DOHH2 (cell line): ENCODE measurements at regions not wholly inside any gene's neighbourhood (a gene's known extent, or its start where the extent isn't known, plus 50 kb on each side); places are given as distances from the start of the nearest gene placed in this dataset.

ENCODE experiments used
- H3F3A ChIP-seq: fragments of 200-600 bp; sonication (generic), shearing (Covaris generic); 2 replicates; pipeline ENCODE4 v1.6.0; 2016; ENCODE audit warnings: antibody characterized with exemption, mild to moderate bottlenecking; ENCODE audit not compliant: control insufficient read depth, insufficient read depth
- H3K27ac ChIP-seq: fragments of 200-600 bp; sonication (generic); 2 replicates; pipeline ENCODE4 v1.5.1; 2014; ENCODE audit warnings: low read depth, mild to moderate bottlenecking, low read length, moderate library complexity
- H3K27me3 ChIP-seq: fragments of 200-600 bp; sonication (generic); 2 replicates; pipeline ENCODE4 v1.6.1; 2014; ENCODE audit warnings: mild to moderate bottlenecking, low read length, mixed read lengths; ENCODE audit not compliant: control insufficient read depth
- H3K36me3 ChIP-seq: fragments of 200-600 bp; sonication (generic); 2 replicates; pipeline ENCODE4 v1.6.1; 2014; ENCODE audit warnings: mild to moderate bottlenecking, low read length, moderate library complexity, mixed read lengths; ENCODE audit not compliant: control insufficient read depth
- H3K4me1 ChIP-seq: fragments of 200-600 bp; sonication (generic); 2 replicates; pipeline ENCODE4 v1.6.1; 2014; ENCODE audit warnings: mild to moderate bottlenecking, low read length, mixed read lengths; ENCODE audit not compliant: control insufficient read depth
- H3K4me2 ChIP-seq: fragments of 200-600 bp; sonication (generic); 2 replicates; pipeline ENCODE4 v1.6.0; 2014; ENCODE audit warnings: mild to moderate bottlenecking, low read length, moderate library complexity
- H3K4me3 ChIP-seq: fragments of 200-600 bp; sonication (generic); 2 replicates; pipeline ENCODE4 v1.5.1; 2014; ENCODE audit warnings: mild to moderate bottlenecking, low read length, mixed read lengths
- H3K79me2 ChIP-seq: fragments of 200-600 bp; sonication (generic); 2 replicates; pipeline ENCODE4 v1.6.1; 2014; ENCODE audit warnings: mild to moderate bottlenecking, low read length, mixed read lengths; ENCODE audit not compliant: control insufficient read depth
- H3K9me2 ChIP-seq: fragments of 200-600 bp; sonication (generic); replicated peaks from 2 replicates; pipeline ENCODE4 v1.6.1; 2014; ENCODE audit warnings: mild to moderate bottlenecking, low read length, mixed read lengths; ENCODE audit not compliant: control insufficient read depth
- H3K9me3 ChIP-seq: fragments of 200-600 bp; sonication (generic); 2 replicates; pipeline ENCODE4 v1.6.1; 2014; ENCODE audit warnings: antibody characterized with exemption, low read length, mixed read lengths; ENCODE audit not compliant: control insufficient read depth, insufficient read depth
- H4K20me1 ChIP-seq: fragments of 200-600 bp; sonication (generic); 2 replicates; pipeline ENCODE4 v1.6.0; 2014; ENCODE audit warnings: low read depth, mild to moderate bottlenecking, antibody characterized with exemption, low read length, moderate library complexity; ENCODE audit not compliant: control insufficient read depth, insufficient read depth
- CTCF ChIP-seq: fragments of 200-600 bp; sonication (generic); IDR thresholded peaks from one replicate; pipeline ENCODE4 v1.5.1; 2014; ENCODE audit warnings: antibody characterized with exemption, mild to moderate bottlenecking, low read depth, low read length; ENCODE audit not compliant: poor library complexity, severe bottlenecking
- EZH2phosphoT487 ChIP-seq: fragments of 200-600 bp; sonication (generic); IDR thresholded peaks from 2 replicates; pipeline ENCODE4 v1.6.1; 2017; ENCODE audit warnings: borderline replicate concordance, mild to moderate bottlenecking, antibody characterized with exemption, low read length, moderate library complexity, mixed read lengths

GRCh38 chr19:30686176-30686820 lies 314.1 kb downstream of the ZNF536 start:
- Histone ChIP-seq H3K9me3 (no peaks in the 10 kb centered on the region), H3K27me3 (no peaks in the 10 kb centered on the region), H3K36me3 (no peaks in the 10 kb centered on the region), H3K79me2 (no peaks in the 10 kb centered on the region), H3K9me2 (no peaks in the 10 kb centered on the region), H3K4me2 (no peak overlapping the region), H3K4me3 (no peak overlapping the region), H3K27ac (no peak overlapping the region), H3F3A (no peaks in the 10 kb centered on the region), H4K20me1 (no peaks in the 10 kb centered on the region; the same call in 1 of the 2 replicates), H3K4me1 (no peaks in the 10 kb centered on the region)
- TF ChIP-seq CTCF (no peak), EZH2phosphoT487 (no peak)

- no peaks in the 10 kb centered on the region for H3K9me3 ChIP-seq
- no peaks in the 10 kb centered on the region for H3K9me2 ChIP-seq
- H3K36me3 ChIP-seq, result no peaks in the 10 kb centered on the region
- H4K20me1 ChIP-seq, result no peaks in the 10 kb centered on the region; the same call in 1 of the 2 replicates
- no peaks in the 10 kb centered on the region for H3K79me2 ChIP-seq
- no peak for TF ChIP-seq CTCF
- TF ChIP-seq EZH2phosphoT487, result no peak
- H3K4me1 ChIP-seq, result no peaks in the 10 kb centered on the region
- no peak overlapping the region for H3K27ac ChIP-seq
- H3F3A ChIP-seq, result no peaks in the 10 kb centered on the region
- no peak overlapping the region for H3K4me2 ChIP-seq
- no peaks in the 10 kb centered on the region for H3K27me3 ChIP-seq
- H3K4me3 ChIP-seq, result no peak overlapping the region
Observed at GRCh38 chr19:30685426-30686000, 313.3 kb downstream of the ZNF536 start.

GRCh38 chr19:30684613-30685012 lies 312.4 kb downstream of the ZNF536 start:
- Histone ChIP-seq H3K4me1 (no peaks in the 10 kb centered on the region), H3K79me2 (no peaks in the 10 kb centered on the region), H3F3A (no peaks in the 10 kb centered on the region), H3K36me3 (no peaks in the 10 kb centered on the region), H3K9me2 (no peaks in the 10 kb centered on the region), H3K4me3 (no peak overlapping the region), H3K27ac (no peak overlapping the region), H3K27me3 (no peaks in the 10 kb centered on the region), H3K4me2 (no peak overlapping the region), H4K20me1 (no peaks in the 10 kb centered on the region), H3K9me3 (no peaks in the 10 kb centered on the region)
- TF ChIP-seq CTCF, result no peak
- TF ChIP-seq EZH2phosphoT487, result no peak
